HEK293 (cell line): ENCODE measurements at regions not wholly inside any gene's neighbourhood (a gene's known extent, or its start where the extent isn't known, plus 50 kb on each side); places are given as distances from the start of the nearest gene placed in this dataset.

Experiments
- CTCF ChIA-PET: fragments of 350-600 bp; formaldehyde crosslinking; extraction: SDS; loops from one replicate; lab custom pipeline; 2021; ENCODE audit warnings: antibody characterized with exemption; lab: Yijun Ruan, JAX
- POLR2A ChIA-PET: fragments of 300-600 bp; formaldehyde crosslinking; extraction: SDS; loops from one replicate; lab custom pipeline; 2020; ENCODE audit warnings: antibody characterized with exemption, inconsistent platforms; lab: Yijun Ruan, JAX
- H3K27ac ChIP-seq: fragments of 200-500 bp; sonication (Bioruptor generic); 2 replicates; pipeline ENCODE4 v1.5.1; 2014; ENCODE audit warnings: low read depth, low read length, control low read depth, inconsistent platforms; ENCODE audit errors: extremely low read depth
- H3K36me3 ChIP-seq, 2 experiments: fragments of 200-500 bp in 1 of 2; sonication (Bioruptor generic) in 1 of 2; 1 replicate in 1 of 2; 2 replicates in 1 of 2; pipeline ENCODE4 v1.5.1; 2014 to 2017; ENCODE audit warnings: inconsistent platforms in 2 of 2, low read length in 2 of 2; ENCODE audit not compliant: control insufficient read depth in 2 of 2, insufficient read depth in 1 of 2
- H3K4me1 ChIP-seq: fragments of 200-500 bp; sonication (Bioruptor generic); 2 replicates; pipeline ENCODE4 v1.5.1; 2014; ENCODE audit warnings: mild to moderate bottlenecking, low read length, inconsistent platforms; ENCODE audit not compliant: control insufficient read depth, insufficient read depth
- H3K4me3 ChIP-seq: 2 replicates; pipeline ENCODE4 v1.5.1; 2011; ENCODE audit warnings: low read depth, mild to moderate bottlenecking, control low read depth, low read length, moderate library complexity
- H3K9me3 ChIP-seq: fragments of 200-500 bp; sonication (Bioruptor generic); 2 replicates; pipeline ENCODE4 v1.5.1; 2014; ENCODE audit warnings: low read depth, low read length, inconsistent platforms; ENCODE audit not compliant: control insufficient read depth, insufficient read depth
- BCL11A ChIP-seq: fragments of 450-650 bp; formaldehyde crosslinking; IDR thresholded peaks from 2 replicates; pipeline ENCODE4 v1.5.1; 2016; ENCODE audit warnings: low read depth, missing biosample characterization, missing genetic modification characterization
- GFI1B ChIP-seq: fragments of 450-650 bp; formaldehyde crosslinking; IDR thresholded peaks from 2 replicates; pipeline ENCODE4 v1.5.1; 2016; ENCODE audit warnings: missing biosample characterization, missing genetic modification characterization
- HOXA7 ChIP-seq: sonication (generic); formaldehyde crosslinking; IDR thresholded peaks from 2 replicates; pipeline ENCODE4 v1.8.1; 2022; ENCODE audit warnings: missing genetic modification reagents, borderline replicate concordance
- MEIS1 ChIP-seq: sonication (generic); formaldehyde crosslinking; IDR thresholded peaks from 2 replicates; pipeline ENCODE4 v1.8.1; 2022; ENCODE audit warnings: missing genetic modification reagents, mild to moderate bottlenecking, borderline replicate concordance
- PRDM6 ChIP-seq: fragments of 450-650 bp; formaldehyde crosslinking; IDR thresholded peaks from 2 replicates; pipeline ENCODE4 v1.5.1; 2017; ENCODE audit warnings: missing biosample characterization, missing genetic modification characterization
- WT1 ChIP-seq: fragments of 450-650 bp; formaldehyde crosslinking; IDR thresholded peaks from 2 replicates; pipeline ENCODE4 v1.5.1; 2016; ENCODE audit warnings: missing biosample characterization, missing genetic modification characterization
- ZBTB1 ChIP-seq: fragments of 450-650 bp; formaldehyde crosslinking; IDR thresholded peaks from 2 replicates; pipeline ENCODE4 v1.5.1; 2016; ENCODE audit warnings: missing biosample characterization, missing genetic modification characterization
- ZBTB8A ChIP-seq: fragments of 450-650 bp; formaldehyde crosslinking; IDR thresholded peaks from 2 replicates; pipeline ENCODE4 v1.5.1; 2016; ENCODE audit warnings: missing biosample characterization, missing genetic modification characterization
- ZFP3 ChIP-seq: fragments of 450-650 bp; formaldehyde crosslinking; IDR thresholded peaks from 2 replicates; pipeline ENCODE4 v1.5.1; 2016; ENCODE audit warnings: low read depth, missing biosample characterization, missing genetic modification characterization
- ZFP69B ChIP-seq: fragments of 450-650 bp; formaldehyde crosslinking; IDR thresholded peaks from 2 replicates; pipeline ENCODE4 v1.5.1; 2016; ENCODE audit warnings: missing biosample characterization, missing genetic modification characterization
- ZNF132 ChIP-seq: fragments of 450-650 bp; formaldehyde crosslinking; IDR thresholded peaks from 2 replicates; pipeline ENCODE4 v1.5.1; 2017; ENCODE audit warnings: missing biosample characterization, missing genetic modification characterization, borderline replicate concordance
- ZNF19 ChIP-seq: fragments of 450-650 bp; formaldehyde crosslinking; IDR thresholded peaks from 2 replicates; pipeline ENCODE4; 2016; ENCODE audit warnings: missing biosample characterization, missing genetic modification characterization, low read depth
- ZNF248 ChIP-seq: fragments of 450-650 bp; formaldehyde crosslinking; IDR thresholded peaks from 2 replicates; pipeline ENCODE4 v1.5.1; 2017; ENCODE audit warnings: missing biosample characterization, missing genetic modification characterization
- ZNF335 ChIP-seq: fragments of 450-650 bp; formaldehyde crosslinking; conservative IDR thresholded peaks from 2 replicates; pipeline ENCODE4 v1.5.1; 2016; ENCODE audit warnings: missing biosample characterization, missing genetic modification characterization
- ZNF362 ChIP-seq: fragments of 450-650 bp; formaldehyde crosslinking; IDR thresholded peaks from 2 replicates; pipeline ENCODE4 v1.5.1; 2016; ENCODE audit warnings: missing biosample characterization, missing genetic modification characterization
- ZNF473 ChIP-seq: fragments of 450-650 bp; formaldehyde crosslinking; IDR thresholded peaks from 2 replicates; pipeline ENCODE4 v1.5.1; 2017; ENCODE audit warnings: missing biosample characterization, missing genetic modification characterization
- ZNF513 ChIP-seq: fragments of 450-650 bp; IDR thresholded peaks from 2 replicates; pipeline ENCODE4 v1.5.1; 2018; ENCODE audit warnings: missing biosample characterization, missing genetic modification characterization
- ZNF514 ChIP-seq: fragments of 450-650 bp; formaldehyde crosslinking; IDR thresholded peaks from 2 replicates; pipeline ENCODE4 v1.5.1; 2016; ENCODE audit warnings: missing biosample characterization, missing genetic modification characterization
- ZNF610 ChIP-seq: fragments of 450-650 bp; formaldehyde crosslinking; IDR thresholded peaks from 2 replicates; pipeline ENCODE4 v1.5.1; 2016; ENCODE audit warnings: missing biosample characterization, missing genetic modification characterization, borderline replicate concordance
- ZNF701 ChIP-seq: fragments of 450-650 bp; formaldehyde crosslinking; IDR thresholded peaks from 2 replicates; pipeline ENCODE4 v1.5.1; 2016; ENCODE audit warnings: missing biosample characterization, missing genetic modification characterization
- ZNF76 ChIP-seq: fragments of 450-650 bp; formaldehyde crosslinking; IDR thresholded peaks from 2 replicates; pipeline ENCODE4; 2016; ENCODE audit warnings: low read depth, missing biosample characterization, missing genetic modification characterization, borderline replicate concordance
- ZNF791 ChIP-seq: fragments of 450-650 bp; formaldehyde crosslinking; IDR thresholded peaks from 2 replicates; pipeline ENCODE4 v1.5.1; 2016; ENCODE audit warnings: missing biosample characterization, missing genetic modification characterization
- TF ChIP-seq, protein P1 (sequence below): fragments of 450-650 bp; formaldehyde crosslinking; IDR thresholded peaks from 2 replicates; pipeline ENCODE4 v1.5.1; 2016; ENCODE audit warnings: missing biosample characterization, missing genetic modification characterization

DNA sequence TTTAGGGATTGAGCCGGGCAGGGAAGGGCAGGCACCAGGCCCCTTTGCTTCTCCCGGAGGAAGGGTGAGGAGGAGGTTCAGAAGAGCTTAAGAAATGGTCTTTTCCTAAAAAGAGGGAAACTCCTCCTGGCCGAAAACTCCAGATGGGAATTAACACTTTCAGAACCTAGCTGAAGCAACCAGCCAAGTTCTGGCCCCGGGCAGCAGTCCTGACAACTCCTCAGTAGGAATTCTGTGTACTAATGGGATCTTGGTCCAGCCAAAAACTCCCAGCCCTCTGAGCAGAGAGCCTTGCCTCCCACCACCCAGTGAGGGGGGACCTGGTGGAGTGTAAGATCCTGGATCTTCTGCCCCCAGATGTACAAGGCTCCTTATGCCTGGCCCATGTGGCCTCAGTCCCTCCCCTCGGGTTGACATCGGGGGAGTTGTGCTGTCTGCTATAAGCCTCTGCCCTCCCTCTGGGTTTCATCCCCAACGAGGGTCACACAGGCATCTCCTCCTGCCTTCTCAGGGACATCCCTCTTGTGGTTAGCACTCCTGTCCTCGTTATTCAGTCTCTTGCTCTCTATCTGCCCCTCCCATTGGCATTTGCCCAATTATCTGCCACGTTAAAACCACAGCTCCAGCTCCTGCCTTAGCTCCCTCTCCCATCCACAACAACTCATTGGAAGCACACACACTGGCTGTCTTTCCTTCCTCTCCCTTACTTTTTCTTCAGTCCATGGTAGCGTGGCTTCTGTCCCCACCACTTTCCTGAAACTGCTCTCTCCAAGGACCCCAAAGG is 184.6 kb downstream of the CYP26B1 start (continued):
- no peak for TF ChIP-seq ZNF132 (tag by site-specific recombination)
- TF ChIP-seq ZNF335, result no peak
- no peak for TF ChIP-seq ZNF19 (tag by site-specific recombination)
- no peak for TF ChIP-seq MEIS1

DNA sequence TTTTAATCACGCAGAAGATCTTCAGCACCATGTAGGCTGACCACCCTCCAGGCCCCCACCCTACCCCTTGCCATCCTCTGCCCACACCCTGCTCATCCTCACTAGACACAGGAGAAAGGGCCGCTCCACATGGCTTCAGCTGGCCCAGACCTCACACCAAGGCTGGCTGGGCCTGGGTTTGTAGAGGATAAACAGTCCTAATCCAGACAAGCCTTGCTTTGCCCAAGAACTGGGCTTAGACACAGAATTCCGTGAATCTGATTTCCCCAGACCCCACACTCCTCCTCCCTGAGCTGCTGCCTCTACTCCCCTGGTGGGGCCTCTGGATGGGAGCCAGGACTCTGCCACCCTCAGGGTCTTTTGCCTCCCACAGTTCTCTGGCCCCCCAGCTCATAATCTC is 185.3 kb downstream of the CYP26B1 start:
- POLR2A ChIA-PET, result no interaction called here
- no peaks in the 10 kb centered on the region for H3K4me1 ChIP-seq
- no peak for TF ChIP-seq ZNF76 (tag by site-specific recombination)
- TF ChIP-seq ZBTB1 (tag by site-specific recombination), result no peak
- no peak for TF ChIP-seq ZBTB8A (tag by site-specific recombination)
- no peak for TF ChIP-seq ZFP69B (tag by site-specific recombination)
- no peak for TF ChIP-seq ZNF514 (tag by site-specific recombination)
- no peak for TF ChIP-seq BCL11A (tag by site-specific recombination)
- no peak for TF ChIP-seq ZNF132 (tag by site-specific recombination)
- TF ChIP-seq ZNF362 (tag by site-specific recombination), result no peak
- no peak for TF ChIP-seq WT1 (tag by site-specific recombination)
- no peak for TF ChIP-seq ZNF513 (tag by site-specific recombination)
- no peak for TF ChIP-seq HOXA7
- no peak for TF ChIP-seq ZNF701 (tag by site-specific recombination)
- TF ChIP-seq ZNF610 (tag by site-specific recombination), result no peak
- TF ChIP-seq, protein P1, sequence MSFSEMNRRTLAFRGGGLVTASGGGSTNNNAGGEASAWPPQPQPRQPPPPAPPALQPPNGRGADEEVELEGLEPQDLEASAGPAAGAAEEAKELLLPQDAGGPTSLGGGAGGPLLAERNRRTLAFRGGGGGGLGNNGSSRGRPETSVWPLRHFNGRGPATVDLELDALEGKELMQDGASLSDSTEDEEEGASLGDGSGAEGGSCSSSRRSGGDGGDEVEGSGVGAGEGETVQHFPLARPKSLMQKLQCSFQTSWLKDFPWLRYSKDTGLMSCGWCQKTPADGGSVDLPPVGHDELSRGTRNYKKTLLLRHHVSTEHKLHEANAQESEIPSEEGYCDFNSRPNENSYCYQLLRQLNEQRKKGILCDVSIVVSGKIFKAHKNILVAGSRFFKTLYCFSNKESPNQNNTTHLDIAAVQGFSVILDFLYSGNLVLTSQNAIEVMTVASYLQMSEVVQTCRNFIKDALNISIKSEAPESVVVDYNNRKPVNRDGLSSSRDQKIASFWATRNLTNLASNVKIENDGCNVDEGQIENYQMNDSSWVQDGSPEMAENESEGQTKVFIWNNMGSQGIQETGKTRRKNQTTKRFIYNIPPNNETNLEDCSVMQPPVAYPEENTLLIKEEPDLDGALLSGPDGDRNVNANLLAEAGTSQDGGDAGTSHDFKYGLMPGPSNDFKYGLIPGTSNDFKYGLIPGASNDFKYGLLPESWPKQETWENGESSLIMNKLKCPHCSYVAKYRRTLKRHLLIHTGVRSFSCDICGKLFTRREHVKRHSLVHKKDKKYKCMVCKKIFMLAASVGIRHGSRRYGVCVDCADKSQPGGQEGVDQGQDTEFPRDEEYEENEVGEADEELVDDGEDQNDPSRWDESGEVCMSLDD, result no peak
- no peak for TF ChIP-seq ZFP3 (tag by site-specific recombination)
- TF ChIP-seq ZNF248 (tag by site-specific recombination), result no peak
- no peak for TF ChIP-seq ZNF473
- no peak for TF ChIP-seq ZNF791 (tag by site-specific recombination)
- no peak for TF ChIP-seq PRDM6
- no peak for TF ChIP-seq GFI1B (tag by site-specific recombination)
- TF ChIP-seq, all 188 proteins: peak for 0
- Histone ChIP-seq H3K9me3 (no peaks in the 10 kb centered on the region), H3K27ac (no peak overlapping the region), H3K36me3 (no peaks in the 10 kb centered on the region), H3K4me3 (no peak overlapping the region)
- CTCF ChIA-PET, result interaction anchor here (1.2 kb wide), 1 partner anchor 37 kb away, joined by 7 read pairs; no protein-coding TSS in a partner anchor
